ENCODE measurements at regions not wholly inside any gene's neighbourhood (a gene's known extent, or its start where the extent isn't known, plus 50 kb on each side); places are given as distances from the start of the nearest gene placed in this dataset.
A peak's percentile ranks its signal among the peaks of the same experiment; 100 is the strongest.

- H3K27ac ChIP-seq (ENCODE audit: low read depth, low read length, severe bottlenecking): no peak overlapping the region
- 95 to 96% methylated on average over 4 to 6 of the region's 7 CpGs for WGBS, 2 experiments (ENCODE audit: insufficient coverage in 2 of 2)
- H3K4me1 ChIP-seq (ENCODE audit: control insufficient read depth, insufficient read depth, low read length, poor library complexity, severe bottlenecking): no peaks in the 10 kb centered on the region
- no peaks in the 10 kb centered on the region for H3K9me3 ChIP-seq (ENCODE audit: control insufficient read depth, low read length)
- no peaks in the 10 kb centered on the region for H3K36me3 ChIP-seq (ENCODE audit: control insufficient read depth, insufficient read depth, low read length)
- H3K4me3 ChIP-seq (ENCODE audit: extremely low read depth, insufficient read depth, low read length, poor library complexity, severe bottlenecking): no peak overlapping the region
Observed at GRCh38 chr9:118364266-118365106, 660.3 kb downstream of the TLR4 start.

DNA sequence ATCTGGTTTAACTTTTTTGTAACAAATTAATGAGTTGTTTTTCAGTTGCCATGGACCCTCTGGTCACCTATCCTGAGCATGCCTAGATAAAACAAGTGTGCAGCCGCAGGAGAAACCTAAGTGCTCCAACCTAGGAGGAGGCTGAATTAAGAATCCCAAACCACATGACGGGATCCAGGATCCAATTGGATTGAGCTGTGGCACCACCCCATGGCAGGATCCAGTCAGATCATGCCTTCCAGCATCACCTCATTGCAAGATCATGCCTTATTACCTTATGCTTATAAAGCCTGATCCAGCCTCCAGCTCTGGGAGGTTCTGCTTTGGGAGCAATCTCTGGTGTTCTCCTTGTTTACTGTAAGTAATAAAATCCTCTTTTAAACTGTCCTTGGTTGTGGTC lies 662.0 kb downstream of the TLR4 start:
- no peaks in the 10 kb centered on the region for H3K36me3 ChIP-seq (ENCODE audit: control insufficient read depth, insufficient read depth, low read length)
- no peak overlapping the region for H3K4me3 ChIP-seq (ENCODE audit: extremely low read depth, insufficient read depth, low read length, poor library complexity, severe bottlenecking)
- H3K4me1 ChIP-seq (ENCODE audit: control insufficient read depth, insufficient read depth, low read length, poor library complexity, severe bottlenecking): no peaks in the 10 kb centered on the region
- H3K27ac ChIP-seq (ENCODE audit: low read depth, low read length, severe bottlenecking): no peak overlapping the region
- 68 to 94% methylated on average over 2 of the region's 2 CpGs for WGBS, 2 experiments (ENCODE audit: insufficient coverage in 2 of 2)
- H3K9me3 ChIP-seq (ENCODE audit: control insufficient read depth, low read length): no peaks in the 10 kb centered on the region

- Histone ChIP-seq H3K4me1 (ENCODE audit: control insufficient read depth, insufficient read depth, low read length, poor library complexity, severe bottlenecking) (no peaks in the 10 kb centered on the region), H3K4me3 (ENCODE audit: extremely low read depth, insufficient read depth, low read length, poor library complexity, severe bottlenecking) (no peak overlapping the region), H3K27ac (ENCODE audit: low read depth, low read length, severe bottlenecking) (no peak overlapping the region), H3K9me3 (ENCODE audit: control insufficient read depth, low read length) (no peaks in the 10 kb centered on the region), H3K36me3 (ENCODE audit: control insufficient read depth, insufficient read depth, low read length) (no peaks in the 10 kb centered on the region)
Observed at GRCh38 chr9:118367383-118367782, 663.2 kb downstream of the TLR4 start.

DNA sequence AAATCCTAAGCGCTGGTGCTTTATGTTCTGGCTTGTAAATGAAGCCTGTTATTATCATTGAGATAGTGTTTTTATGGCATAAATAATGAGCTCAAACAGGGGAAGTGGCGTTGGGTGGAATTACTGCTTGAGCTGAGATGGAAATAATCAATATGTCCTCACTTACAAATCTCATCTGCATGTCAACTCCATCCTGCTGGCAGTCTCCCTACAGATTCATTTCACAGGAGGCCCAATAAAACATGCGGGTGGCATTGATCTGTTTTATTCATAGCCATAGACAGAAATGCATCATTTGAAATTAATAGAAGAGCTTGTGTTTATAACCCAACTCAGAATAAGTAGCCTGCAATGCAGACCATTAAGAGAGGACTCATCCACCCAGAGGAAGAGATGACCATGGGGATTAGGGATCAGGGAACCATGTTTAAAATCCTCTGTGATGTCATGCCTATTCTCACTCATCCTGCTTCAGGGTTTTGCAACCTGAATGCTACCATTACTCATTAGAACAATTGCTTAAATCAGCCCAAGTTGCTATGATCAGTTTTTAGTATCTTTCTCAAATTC lies 680.4 kb downstream of the TLR4 start:
- no peak overlapping the region for H3K4me3 ChIP-seq (ENCODE audit: extremely low read depth, insufficient read depth, low read length, poor library complexity, severe bottlenecking)
- no peaks in the 10 kb centered on the region for H3K36me3 ChIP-seq (ENCODE audit: control insufficient read depth, insufficient read depth, low read length)
- no peaks in the 10 kb centered on the region for H3K9me3 ChIP-seq (ENCODE audit: control insufficient read depth, low read length)
- WGBS, 2 experiments (ENCODE audit: insufficient coverage in 2 of 2): no CpG with 5 or more reads among the region's 3 CpGs
- no peak overlapping the region for H3K27ac ChIP-seq (ENCODE audit: low read depth, low read length, severe bottlenecking)
- no peaks in the 10 kb centered on the region for H3K4me1 ChIP-seq (ENCODE audit: control insufficient read depth, insufficient read depth, low read length, poor library complexity, severe bottlenecking)

GRCh38 chr9:118395415-118395814 lies 691.2 kb downstream of the TLR4 start:
- Histone ChIP-seq H3K4me1 (ENCODE audit: control insufficient read depth, insufficient read depth, low read length, poor library complexity, severe bottlenecking) (no peaks in the 10 kb centered on the region), H3K9me3 (ENCODE audit: control insufficient read depth, low read length) (no peaks in the 10 kb centered on the region), H3K27ac (ENCODE audit: low read depth, low read length, severe bottlenecking) (no peak overlapping the region), H3K36me3 (ENCODE audit: control insufficient read depth, insufficient read depth, low read length) (no peaks in the 10 kb centered on the region), H3K4me3 (ENCODE audit: extremely low read depth, insufficient read depth, low read length, poor library complexity, severe bottlenecking) (no peak overlapping the region)
- 78 to 100% methylated on average over 1 of the region's 2 CpGs for WGBS, 2 experiments (ENCODE audit: insufficient coverage in 2 of 2)

DNA sequence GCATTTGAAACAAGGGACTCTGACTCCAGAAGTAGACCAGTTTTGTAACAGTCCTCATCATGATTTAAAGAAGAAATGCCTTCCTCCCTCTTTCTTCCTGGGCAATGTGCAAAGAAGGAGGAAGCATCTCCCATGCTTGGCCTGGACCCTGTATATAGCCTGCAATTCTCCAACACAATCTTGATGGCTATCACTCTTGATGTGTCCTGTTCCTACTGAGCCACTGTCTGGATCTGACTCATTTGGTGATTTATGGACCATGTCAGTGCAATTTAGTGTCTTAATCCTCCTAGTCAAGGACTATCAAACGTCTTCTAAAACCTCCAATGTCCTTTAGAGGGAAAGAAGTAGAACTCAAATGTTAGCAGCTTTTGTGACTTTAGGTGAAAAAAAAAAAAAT lies 697.3 kb downstream of the TLR4 start:
- no peaks in the 10 kb centered on the region for H3K9me3 ChIP-seq (ENCODE audit: control insufficient read depth, low read length)
- no CpG with 5 or more reads among the region's 1 CpG for WGBS, 2 experiments (ENCODE audit: insufficient coverage in 2 of 2)
- no peak overlapping the region for H3K27ac ChIP-seq (ENCODE audit: low read depth, low read length, severe bottlenecking)
- no peaks in the 10 kb centered on the region for H3K4me1 ChIP-seq (ENCODE audit: control insufficient read depth, insufficient read depth, low read length, poor library complexity, severe bottlenecking)
- no peak overlapping the region for H3K4me3 ChIP-seq (ENCODE audit: extremely low read depth, insufficient read depth, low read length, poor library complexity, severe bottlenecking)
- no peaks in the 10 kb centered on the region for H3K36me3 ChIP-seq (ENCODE audit: control insufficient read depth, insufficient read depth, low read length)

DNA sequence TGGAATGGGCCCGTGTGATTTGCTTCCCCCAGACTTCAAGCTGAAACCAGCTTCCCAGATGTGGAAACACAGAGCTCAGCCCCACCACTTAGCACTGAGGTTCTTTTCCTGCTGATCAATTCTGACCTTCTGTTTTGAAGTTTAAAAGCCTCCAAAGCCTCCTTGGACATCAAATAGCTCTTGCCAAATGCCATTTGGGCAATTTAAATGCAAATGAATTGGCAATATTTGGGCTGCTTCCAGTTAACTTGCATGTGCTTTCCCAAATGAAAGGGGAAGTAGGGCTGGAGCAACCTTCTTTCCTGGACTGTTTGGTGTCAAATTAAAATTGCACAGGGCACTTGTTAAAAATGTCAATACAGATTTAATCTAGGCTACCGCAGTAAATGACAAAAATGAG lies 710.5 kb downstream of the TLR4 start:
- Histone ChIP-seq H3K36me3 (ENCODE audit: control insufficient read depth, insufficient read depth, low read length) (no peaks in the 10 kb centered on the region), H3K27ac (ENCODE audit: low read depth, low read length, severe bottlenecking) (peak overlapping the region; percentile 7), H3K9me3 (ENCODE audit: control insufficient read depth, low read length) (no peaks in the 10 kb centered on the region), H3K4me1 (ENCODE audit: control insufficient read depth, insufficient read depth, low read length, poor library complexity, severe bottlenecking) (peaks cover 9% of the 10 kb centered on the region), H3K4me3 (ENCODE audit: extremely low read depth, insufficient read depth, low read length, poor library complexity, severe bottlenecking) (no peak overlapping the region)
- 49 to 71% methylated on average over 2 of the region's 2 CpGs for WGBS, 2 experiments (ENCODE audit: insufficient coverage in 2 of 2)

DNA sequence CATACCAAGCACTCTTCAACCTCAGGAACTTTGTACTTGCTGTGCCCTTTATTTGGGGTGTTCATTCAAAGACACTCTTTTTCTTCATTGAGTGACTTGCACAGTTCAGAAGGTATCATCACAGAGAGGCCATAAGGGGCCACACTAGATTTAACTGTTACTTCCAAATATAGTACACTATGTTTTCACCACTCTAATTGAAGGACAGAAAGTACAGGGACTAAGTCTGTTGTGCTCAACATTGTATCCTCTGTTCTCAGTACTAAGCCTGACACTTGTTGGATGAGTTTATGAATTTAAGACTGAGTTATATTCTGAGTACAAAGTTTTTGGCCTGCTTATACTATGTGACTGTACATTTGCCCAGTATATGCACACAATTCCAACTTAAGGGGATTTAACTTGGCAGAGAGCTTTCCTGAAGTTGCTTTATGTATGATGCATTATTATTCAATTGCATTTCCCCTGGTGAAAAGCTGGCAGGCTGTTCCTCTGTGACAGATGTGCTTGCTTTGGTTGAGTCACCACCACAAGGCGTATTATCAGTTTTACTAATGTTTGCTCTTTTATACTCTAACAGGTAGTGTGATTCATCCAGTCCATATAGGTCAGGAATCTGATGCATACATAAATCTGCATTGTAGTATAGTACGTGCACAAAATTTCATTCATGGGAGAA lies 714.8 kb downstream of the TLR4 start:
- no peak overlapping the region for H3K4me3 ChIP-seq (ENCODE audit: extremely low read depth, insufficient read depth, low read length, poor library complexity, severe bottlenecking)
- H3K36me3 ChIP-seq (ENCODE audit: control insufficient read depth, insufficient read depth, low read length): no peaks in the 10 kb centered on the region
- no peaks in the 10 kb centered on the region for H3K9me3 ChIP-seq (ENCODE audit: control insufficient read depth, low read length)
- H3K27ac ChIP-seq (ENCODE audit: low read depth, low read length, severe bottlenecking): no peak overlapping the region
- 100% methylated on average over 1 of the region's 2 CpGs; no CpG with 5 or more reads in 1 of the 2 experiments for WGBS, 2 experiments (ENCODE audit: insufficient coverage in 2 of 2)
- H3K4me1 ChIP-seq (ENCODE audit: control insufficient read depth, insufficient read depth, low read length, poor library complexity, severe bottlenecking): peaks cover 2% of the 10 kb centered on the region

- 100% methylated on average over 1 of the region's 1 CpG; no CpG with 5 or more reads in 1 of the 2 experiments for WGBS, 2 experiments (ENCODE audit: insufficient coverage in 2 of 2)
Observed at GRCh38 chr9:118419676-118420075, 715.5 kb downstream of the TLR4 start.

GRCh38 chr9:118422508-118422907 lies 718.3 kb downstream of the TLR4 start:
- Histone ChIP-seq H3K9me3 (ENCODE audit: control insufficient read depth, low read length) (no peaks in the 10 kb centered on the region), H3K4me1 (ENCODE audit: control insufficient read depth, insufficient read depth, low read length, poor library complexity, severe bottlenecking) (no peaks in the 10 kb centered on the region), H3K27ac (ENCODE audit: low read depth, low read length, severe bottlenecking) (no peak overlapping the region), H3K4me3 (ENCODE audit: extremely low read depth, insufficient read depth, low read length, poor library complexity, severe bottlenecking) (no peak overlapping the region), H3K36me3 (ENCODE audit: control insufficient read depth, insufficient read depth, low read length) (no peaks in the 10 kb centered on the region)
- WGBS, 2 experiments (ENCODE audit: insufficient coverage in 2 of 2): no CpG with 5 or more reads among the region's 2 CpGs

More at GRCh38 chr9:118419676-118420075, 715.5 kb downstream of the TLR4 start:
- H3K9me3 ChIP-seq (ENCODE audit: control insufficient read depth, low read length): no peaks in the 10 kb centered on the region
- H3K4me1 ChIP-seq (ENCODE audit: control insufficient read depth, insufficient read depth, low read length, poor library complexity, severe bottlenecking): peaks cover 2% of the 10 kb centered on the region
- no peaks in the 10 kb centered on the region for H3K36me3 ChIP-seq (ENCODE audit: control insufficient read depth, insufficient read depth, low read length)
- no peak overlapping the region for H3K4me3 ChIP-seq (ENCODE audit: extremely low read depth, insufficient read depth, low read length, poor library complexity, severe bottlenecking)
- no peak overlapping the region for H3K27ac ChIP-seq (ENCODE audit: low read depth, low read length, severe bottlenecking)

DNA sequence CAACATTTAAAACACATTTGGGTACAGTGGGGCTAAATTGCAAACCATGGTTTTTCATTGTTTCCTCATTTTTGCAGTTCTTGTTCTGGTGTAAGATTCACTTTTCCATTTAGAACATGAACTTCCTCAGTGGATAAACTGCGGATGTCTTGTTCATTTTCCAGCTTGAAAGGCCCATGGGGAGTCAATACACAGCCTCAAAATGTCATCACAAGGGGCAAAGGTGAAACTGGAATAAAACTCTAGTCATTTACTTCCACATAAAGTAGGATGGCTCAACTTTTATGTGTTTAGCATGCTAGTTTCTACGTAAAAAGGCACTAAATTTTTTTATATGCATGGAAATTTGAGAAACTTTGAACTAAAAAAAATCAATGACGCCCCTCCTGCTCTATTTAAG lies 718.8 kb downstream of the TLR4 start:
- no peaks in the 10 kb centered on the region for H3K4me1 ChIP-seq (ENCODE audit: control insufficient read depth, insufficient read depth, low read length, poor library complexity, severe bottlenecking)
- no peak overlapping the region for H3K4me3 ChIP-seq (ENCODE audit: extremely low read depth, insufficient read depth, low read length, poor library complexity, severe bottlenecking)
- H3K27ac ChIP-seq (ENCODE audit: low read depth, low read length, severe bottlenecking): no peak overlapping the region
- no peaks in the 10 kb centered on the region for H3K36me3 ChIP-seq (ENCODE audit: control insufficient read depth, insufficient read depth, low read length)
- 67% methylated on average over 1 of the region's 3 CpGs; no CpG with 5 or more reads in 1 of the 2 experiments for WGBS, 2 experiments (ENCODE audit: insufficient coverage in 2 of 2)
- no peaks in the 10 kb centered on the region for H3K9me3 ChIP-seq (ENCODE audit: control insufficient read depth, low read length)
